ENCODE measurements at regions not wholly inside any gene's neighbourhood (a gene's known extent, or its start where the extent isn't known, plus 50 kb on each side); places are given as distances from the start of the nearest gene placed in this dataset.

DNA sequence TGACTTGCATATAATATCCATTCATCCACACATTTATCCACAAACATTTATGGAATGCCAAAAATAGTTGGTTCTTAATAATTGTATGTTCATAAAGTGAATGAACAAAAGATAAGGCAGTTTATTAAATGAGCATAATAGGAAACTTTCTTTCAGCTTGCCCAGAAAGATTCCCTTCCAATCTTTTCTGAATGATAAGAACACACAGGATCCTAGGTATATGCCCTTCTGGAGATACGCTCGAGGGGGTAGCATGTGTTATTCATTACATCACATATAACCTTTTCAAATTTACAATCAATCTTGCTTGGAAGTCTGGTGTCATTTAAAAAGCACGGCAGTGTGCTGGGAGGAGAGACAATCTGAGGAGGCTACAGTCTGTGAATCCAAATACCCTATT, 80.4 kb upstream of the PDK4 start:
- H3K27ac ChIP-seq, result no peak overlapping the region
- DNase-seq, result no peak
- 70 to 72% methylated on average over 3 of the region's 3 CpGs for WGBS, 2 donors
- H3K27me3 ChIP-seq, result no peaks in the 10 kb centered on the region
- no peaks in the 10 kb centered on the region for H3K36me3 ChIP-seq
- no peak overlapping the region for H3K4me3 ChIP-seq
- H3K9me3 ChIP-seq, result no peaks in the 10 kb centered on the region
- no peak for TF ChIP-seq POLR2A (IDR thresholded peaks at IDR 0.05)
- TF ChIP-seq, protein P1, sequence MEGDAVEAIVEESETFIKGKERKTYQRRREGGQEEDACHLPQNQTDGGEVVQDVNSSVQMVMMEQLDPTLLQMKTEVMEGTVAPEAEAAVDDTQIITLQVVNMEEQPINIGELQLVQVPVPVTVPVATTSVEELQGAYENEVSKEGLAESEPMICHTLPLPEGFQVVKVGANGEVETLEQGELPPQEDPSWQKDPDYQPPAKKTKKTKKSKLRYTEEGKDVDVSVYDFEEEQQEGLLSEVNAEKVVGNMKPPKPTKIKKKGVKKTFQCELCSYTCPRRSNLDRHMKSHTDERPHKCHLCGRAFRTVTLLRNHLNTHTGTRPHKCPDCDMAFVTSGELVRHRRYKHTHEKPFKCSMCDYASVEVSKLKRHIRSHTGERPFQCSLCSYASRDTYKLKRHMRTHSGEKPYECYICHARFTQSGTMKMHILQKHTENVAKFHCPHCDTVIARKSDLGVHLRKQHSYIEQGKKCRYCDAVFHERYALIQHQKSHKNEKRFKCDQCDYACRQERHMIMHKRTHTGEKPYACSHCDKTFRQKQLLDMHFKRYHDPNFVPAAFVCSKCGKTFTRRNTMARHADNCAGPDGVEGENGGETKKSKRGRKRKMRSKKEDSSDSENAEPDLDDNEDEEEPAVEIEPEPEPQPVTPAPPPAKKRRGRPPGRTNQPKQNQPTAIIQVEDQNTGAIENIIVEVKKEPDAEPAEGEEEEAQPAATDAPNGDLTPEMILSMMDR (IDR thresholded peaks at IDR 0.05), result no peak
- intact Hi-C loops (cut with DNase I), result no loop called here
- no peaks in the 10 kb centered on the region for H3K4me1 ChIP-seq

- Histone ChIP-seq H3K27me3 (no peaks in the 10 kb centered on the region), H3K27ac (no peak overlapping the region), H3K4me3 (no peak overlapping the region), H3K4me1 (no peaks in the 10 kb centered on the region), H3K9me3 (no peaks in the 10 kb centered on the region), H3K36me3 (no peaks in the 10 kb centered on the region)
- WGBS, 2 donors, result 75 to 81% methylated on average over 3 of the region's 3 CpGs
- intact Hi-C loops (cut with DNase I), result no loop called here
- TF ChIP-seq, protein P1 (IDR thresholded peaks at IDR 0.05), result no peak
- TF ChIP-seq POLR2A (IDR thresholded peaks at IDR 0.05), result no peak
- no peak for DNase-seq
Measured at GRCh38 chr7:95675632-95676031, 79.3 kb upstream of the PDK4 start.

DNA sequence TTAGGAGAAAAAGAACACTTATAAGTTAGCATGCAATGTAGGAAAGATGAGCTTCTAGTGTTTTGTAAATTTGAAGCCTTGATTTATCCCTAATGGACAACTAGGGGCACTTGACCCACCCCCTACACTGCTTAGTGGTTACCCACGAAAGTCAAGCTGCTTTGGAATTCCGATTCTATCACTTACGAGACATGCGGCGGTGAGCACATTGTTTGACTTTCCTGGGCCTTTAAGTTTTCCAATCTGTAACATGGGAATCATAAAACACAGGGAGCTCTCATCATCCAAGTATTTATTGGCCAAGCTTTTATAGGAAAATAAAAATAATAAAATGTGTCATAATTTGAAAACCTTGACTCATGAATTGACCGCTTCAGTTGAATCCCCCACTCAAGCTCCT, 78.7 kb upstream of the PDK4 start:
- H3K4me1 ChIP-seq, result no peaks in the 10 kb centered on the region
- no peak overlapping the region for H3K4me3 ChIP-seq
- H3K27ac ChIP-seq, result no peak overlapping the region
- no peaks in the 10 kb centered on the region for H3K36me3 ChIP-seq
- intact Hi-C loops (cut with DNase I), result no loop called here
- TF ChIP-seq POLR2A (IDR thresholded peaks at IDR 0.05), result no peak
- TF ChIP-seq, protein P1 (IDR thresholded peaks at IDR 0.05), result no peak
- DNase-seq, result no peak
- no peaks in the 10 kb centered on the region for H3K9me3 ChIP-seq
- WGBS, 2 donors, result 82 to 88% methylated on average over 6 of the region's 6 CpGs
- H3K27me3 ChIP-seq, result no peaks in the 10 kb centered on the region

GRCh38 chr7:95674101-95674500, 77.8 kb upstream of the PDK4 start:
- WGBS, 2 donors, result 65 to 66% methylated on average over 3 of the region's 3 CpGs
- H3K4me3 ChIP-seq, result no peak overlapping the region
- no peaks in the 10 kb centered on the region for H3K36me3 ChIP-seq
- H3K27me3 ChIP-seq, result no peaks in the 10 kb centered on the region
- no peak overlapping the region for H3K27ac ChIP-seq
- DNase-seq, result no peak
- TF ChIP-seq, protein P1 (IDR thresholded peaks at IDR 0.05), result no peak
- TF ChIP-seq POLR2A (IDR thresholded peaks at IDR 0.05), result no peak
- H3K4me1 ChIP-seq, result no peaks in the 10 kb centered on the region
- intact Hi-C loops (cut with DNase I), result no loop called here
- H3K9me3 ChIP-seq, result no peaks in the 10 kb centered on the region

DNA sequence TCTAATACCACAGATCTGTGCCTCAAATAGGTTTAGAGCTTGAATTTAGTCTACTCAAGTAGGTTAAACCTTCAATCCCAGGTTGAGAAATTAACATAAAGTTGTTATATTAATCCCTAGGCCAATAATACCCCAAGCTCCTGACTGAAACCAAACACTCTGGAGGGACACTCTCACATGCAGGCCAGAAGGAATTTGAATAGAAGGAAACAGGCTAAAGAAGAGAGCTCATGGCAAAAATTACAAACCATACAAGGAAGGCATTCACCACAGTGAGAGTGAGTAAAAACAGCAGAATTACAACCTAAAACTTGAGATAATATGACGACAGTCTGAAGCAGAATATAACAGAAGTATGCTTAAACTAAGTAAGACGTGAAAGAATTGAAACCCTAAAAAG, 76.1 kb upstream of the PDK4 start:
- no peak overlapping the region for H3K4me3 ChIP-seq
- no peaks in the 10 kb centered on the region for H3K36me3 ChIP-seq
- H3K9me3 ChIP-seq, result no peaks in the 10 kb centered on the region
- no peak for DNase-seq
- intact Hi-C loops (cut with DNase I), result no loop called here
- 69 to 86% methylated on average over 2 of the region's 2 CpGs for WGBS, 2 donors
- H3K27me3 ChIP-seq, result no peaks in the 10 kb centered on the region
- TF ChIP-seq POLR2A (IDR thresholded peaks at IDR 0.05), result no peak
- TF ChIP-seq, protein P1 (IDR thresholded peaks at IDR 0.05), result no peak
- no peak overlapping the region for H3K27ac ChIP-seq
- no peaks in the 10 kb centered on the region for H3K4me1 ChIP-seq
